H1 (cell line): ENCODE measurements at regions not wholly inside any gene's neighbourhood (a gene's known extent, or its start where the extent isn't known, plus 50 kb on each side); places are given as distances from the start of the nearest gene placed in this dataset.

Experiments
- CTCF ChIA-PET: fragments of 300-600 bp; sonication (Branson Sonifier 250); formaldehyde crosslinking; loops from one replicate; lab custom pipeline; 2021; ENCODE audit not compliant: partially characterized antibody; lab: Charles Lee
- POLR2A ChIA-PET: fragments of 300-600 bp; sonication (Branson Sonifier 250); formaldehyde crosslinking; loops from one replicate; lab custom pipeline; 2021; ENCODE audit warnings: inconsistent platforms; ENCODE audit not compliant: partially characterized antibody; lab: Charles Lee
- DNase-seq, 2 experiments: peaks; one replicate each; pipeline versions ENCODE4 v3.0.0 to v3.0.0-alpha.2; 2010 to 2022; ENCODE audit warnings: low spot score in 2 of 2, low read depth in 1 of 2, mixed read lengths in 1 of 2
- FAIRE-seq: peaks from 2 replicates; lab custom pipeline; 2011; peaks lifted over from hg19 to GRCh38; lab: Jason Lieb, UNC
- H2AFZ ChIP-seq: 2 replicates; pipeline ENCODE4 v1.8.1; 2012; ENCODE audit warnings: low read length, inconsistent platforms
- H2AK5ac ChIP-seq: 2 replicates; pipeline ENCODE4 v1.6.1; 2013; ENCODE audit warnings: low read depth, low read length
- H2BK120ac ChIP-seq: replicated peaks from 2 replicates; pipeline ENCODE3; 2013; ENCODE audit warnings: low read depth, low read length, inconsistent platforms
- H2BK12ac ChIP-seq: 2 replicates; pipeline ENCODE4 v1.6.1; 2013; ENCODE audit warnings: low read depth, low read length
- H2BK15ac ChIP-seq: 2 replicates; pipeline ENCODE4 v1.6.1; 2013; ENCODE audit warnings: low read length
- H2BK20ac ChIP-seq: 2 replicates; pipeline ENCODE4 v1.6.1; 2013; ENCODE audit warnings: low read length
- H2BK5ac ChIP-seq: 2 replicates; pipeline ENCODE4 v1.6.1; 2013; ENCODE audit warnings: low read depth, low read length
- H3K14ac ChIP-seq: 2 replicates; pipeline ENCODE4 v1.6.1; 2013; ENCODE audit warnings: inconsistent platforms; ENCODE audit not compliant: insufficient read length
- H3K18ac ChIP-seq: 2 replicates; pipeline ENCODE4 v1.6.1; 2013; ENCODE audit warnings: low read length; ENCODE audit errors: extremely low read depth
- H3K23ac ChIP-seq: 2 replicates; pipeline ENCODE4 v1.6.1; 2013; ENCODE audit warnings: inconsistent platforms; ENCODE audit not compliant: insufficient read length
- H3K23me2 ChIP-seq: 2 replicates; pipeline ENCODE4 v1.6.1; 2013; ENCODE audit warnings: low read depth, low read length
- H3K27ac ChIP-seq: 2 replicates; pipeline ENCODE4 v1.6.1; 2011; ENCODE audit warnings: low read depth, low read length, inconsistent platforms
- H3K27me3 ChIP-seq, 4 experiments: replicated peaks in 1 of 4; 1 replicate in 1 of 4; 2 replicates in 3 of 4; pipeline versions ENCODE4 v1.6.1 to v1.8.1; 2011 to 2013; ENCODE audit warnings: low read length in 3 of 4, mild to moderate bottlenecking in 3 of 4, inconsistent platforms in 2 of 4, mixed read lengths in 2 of 4, moderate library complexity in 1 of 4; ENCODE audit not compliant: control insufficient read depth in 3 of 4, insufficient read depth in 3 of 4; ENCODE audit errors: extremely low read depth in 1 of 4
- H3K36me3 ChIP-seq, 4 experiments: 2 replicates each; pipeline versions ENCODE4 v1.6.1 to v1.8.1; 2011 to 2013; ENCODE audit warnings: mild to moderate bottlenecking in 4 of 4, low read length in 3 of 4, moderate library complexity in 2 of 4, control low read depth in 1 of 4, inconsistent platforms in 1 of 4; ENCODE audit not compliant: insufficient read depth in 4 of 4, control insufficient read depth in 2 of 4
- H3K4ac ChIP-seq: replicated peaks from 2 replicates; pipeline ENCODE3; 2013; ENCODE audit warnings: low read length, low read depth, mixed read lengths, inconsistent platforms; ENCODE audit not compliant: insufficient read length
- H3K4me1 ChIP-seq, 4 experiments: replicated peaks in 1 of 4; 1 replicate in 1 of 4; 2 replicates in 3 of 4; pipeline versions ENCODE4 v1.6.1 to v1.8.1; 2011 to 2013; ENCODE audit warnings: low read length in 3 of 4, inconsistent platforms in 2 of 4, mixed read lengths in 1 of 4; ENCODE audit not compliant: insufficient read depth in 4 of 4, control insufficient read depth in 3 of 4
- H3K4me2 ChIP-seq, 2 experiments: 2 replicates each; pipeline versions ENCODE4 v1.6.1 to v1.8.1; 2011 to 2013; ENCODE audit warnings: low read depth in 2 of 2, low read length in 2 of 2, control low read depth in 1 of 2, inconsistent platforms in 1 of 2, mild to moderate bottlenecking in 1 of 2; ENCODE audit not compliant: insufficient read depth in 1 of 2
- H3K4me3 ChIP-seq, 4 experiments: fragments of 200-600, 300-600 bp in 1 of 4; sonication (generic), shearing (Covaris generic), sonication (Bioruptor Twin) in 1 of 4; 2 replicates each; pipeline versions ENCODE4 v1.5.1 to v1.8.1; 2011 to 2016; ENCODE audit warnings: low read length in 4 of 4, low read depth in 3 of 4, control low read depth in 2 of 4, inconsistent platforms in 2 of 4, mild to moderate bottlenecking in 2 of 4, mixed read lengths in 1 of 4, moderate library complexity in 1 of 4; ENCODE audit not compliant: insufficient read depth in 2 of 4; ENCODE audit errors: extremely low read depth in 1 of 4
- H3K56ac ChIP-seq: replicated peaks from 2 replicates; pipeline ENCODE3; 2013; ENCODE audit warnings: low read depth, mild to moderate bottlenecking, mixed read lengths, low read length, inconsistent platforms; ENCODE audit not compliant: insufficient read length
- H3K79me1 ChIP-seq: 2 replicates; pipeline ENCODE4 v1.6.1; 2013; ENCODE audit warnings: low read depth, low read length, control low read depth
- H3K79me2 ChIP-seq, 2 experiments: 2 replicates each; pipeline versions ENCODE4 v1.6.1 to v1.8.1; 2012 to 2013; ENCODE audit warnings: low read length in 2 of 2, mild to moderate bottlenecking in 2 of 2, inconsistent platforms in 1 of 2; ENCODE audit not compliant: insufficient read depth in 2 of 2, control insufficient read depth in 1 of 2
- H3K9ac ChIP-seq, 4 experiments: replicated peaks in 1 of 4; 1 replicate in 1 of 4; 2 replicates in 3 of 4; pipeline versions ENCODE4 v1.6.1 to v1.8.1; 2011 to 2013; ENCODE audit warnings: low read depth in 3 of 4, low read length in 3 of 4, control low read depth in 2 of 4, mild to moderate bottlenecking in 2 of 4, moderate library complexity in 2 of 4, inconsistent platforms in 1 of 4; ENCODE audit errors: extremely low read depth in 1 of 4
- H3K9me3 ChIP-seq, 2 experiments: 2 replicates each; pipeline versions ENCODE4 v1.6.1 to v1.8.1; 2012 to 2013; ENCODE audit warnings: mild to moderate bottlenecking in 2 of 2, moderate library complexity in 2 of 2, control low read depth in 1 of 2, inconsistent platforms in 1 of 2, low read depth in 1 of 2, low read length in 1 of 2, mixed read lengths in 1 of 2; ENCODE audit not compliant: insufficient read depth in 2 of 2
- H4K20me1 ChIP-seq, 2 experiments: replicated peaks in 1 of 2; 2 replicates each; pipeline versions ENCODE3 to v1.8.1; 2011 to 2013; ENCODE audit warnings: inconsistent platforms in 2 of 2, low read length in 2 of 2, mild to moderate bottlenecking in 1 of 2; ENCODE audit not compliant: insufficient read depth in 2 of 2, control insufficient read depth in 1 of 2
- H4K5ac ChIP-seq: 2 replicates; pipeline ENCODE4 v1.6.1; 2013; ENCODE audit warnings: low read length, low read depth, mixed read lengths, inconsistent platforms; ENCODE audit not compliant: insufficient read length
- H4K8ac ChIP-seq: 2 replicates; pipeline ENCODE4 v1.8.0; 2013; ENCODE audit warnings: mild to moderate bottlenecking, moderate library complexity, low read length, inconsistent platforms; ENCODE audit not compliant: insufficient read depth; ENCODE audit errors: extremely low read depth
- H4K91ac ChIP-seq: replicated peaks from 2 replicates; pipeline ENCODE3; 2013; ENCODE audit warnings: low read length, mixed read lengths, inconsistent platforms; ENCODE audit not compliant: insufficient read length
- CTCF ChIP-seq, 3 experiments: IDR thresholded peaks; 1 replicate in 2 of 3; 2 replicates in 1 of 3; pipeline versions ENCODE4 v1.5.1 to v1.6.1; 2011; ENCODE audit warnings: low read length in 3 of 3, mild to moderate bottlenecking in 3 of 3, inconsistent platforms in 2 of 3, low read depth in 1 of 3, moderate library complexity in 1 of 3; ENCODE audit not compliant: insufficient read depth in 1 of 3; ENCODE audit errors: control extremely low read depth in 1 of 3
- KDM4A ChIP-seq: IDR thresholded peaks from one replicate; pipeline ENCODE4 v1.7.1; 2012; ENCODE audit warnings: low read depth, mild to moderate bottlenecking, moderate library complexity, low read length, inconsistent platforms; ENCODE audit not compliant: severe bottlenecking
- RAD21 ChIP-seq, 2 experiments: IDR thresholded peaks in 1 of 2; conservative IDR thresholded peaks in 1 of 2; 2 replicates each; pipeline ENCODE4 v1.6.1; 2011; ENCODE audit warnings: low read depth in 2 of 2, low read length in 2 of 2, improper control_type of control experiment in 1 of 2, inconsistent platforms in 1 of 2, mild to moderate bottlenecking in 1 of 2, moderate library complexity in 1 of 2
- WGBS, 2 experiments: shearing (Covaris generic) in 1 of 2; methylation state at CpG; one replicate each; pipeline versions ENCODE4 v1.1.6 to v1.1.7; 2013 to 2015; ENCODE audit warnings: low lambda C conversion rate in 2 of 2, mixed read lengths in 2 of 2, inconsistent platforms in 1 of 2, low coverage in 1 of 2, missing lambda C conversion rate in 1 of 2; ENCODE audit not compliant: insufficient replicate concordance in 2 of 2, insufficient coverage in 1 of 2, insufficient read length in 1 of 2; ENCODE audit errors: extremely low coverage in 1 of 2, missing lambda C conversion rate in 1 of 2; 5-methylcytosine and 5-hydroxymethylcytosine counted together

- H3K79me2 ChIP-seq = no peaks in the 10 kb centered on the region
- H2BK20ac ChIP-seq = no peak overlapping the region
- no peak for DNase-seq
- H3K4me2 ChIP-seq = no peak overlapping the region
- no peaks in the 10 kb centered on the region for H3K23me2 ChIP-seq
- H3K9me3 ChIP-seq = peaks cover 0 to 10% of the 10 kb centered on the region in 2 experiments; a peak in 2 of 4 replicates
- H2AK5ac ChIP-seq = no peak overlapping the region
- no peak overlapping the region for H4K5ac ChIP-seq
- no peak overlapping the region for H3K18ac ChIP-seq
- H4K91ac ChIP-seq = no peak overlapping the region
- H3K56ac ChIP-seq = no peak overlapping the region
- no peak overlapping the region for H3K23ac ChIP-seq
- TF ChIP-seq CTCF (IDR thresholded peaks at IDR 0.05; ENCODE audit: control extremely low read depth in 1 of 3, insufficient read depth in 1 of 3, low read depth in 1 of 3, low read length in 3 of 3) (peak in 2 of 3 experiments; percentile 29 to 37; a peak in 2 of 4 replicates), RAD21 (IDR thresholded peaks at IDR 0.05 in 1 of 2, conservative IDR thresholded peaks at IDR 0.05 in 1 of 2; ENCODE audit: low read depth in 2 of 2, low read length in 2 of 2) (peak; percentile 57 to 60), KDM4A (no peak)
- CTCF ChIA-PET = interaction anchor here (0.6 to 1.9 kb wide), 9 partner anchors 9 to 551 kb away, joined by 3 to 10 read pairs (median 3); no protein-coding TSS in a partner anchor
- peak; percentile 91 for FAIRE-seq
- no peak overlapping the region for H3K4me3 ChIP-seq
- no peak overlapping the region for H2BK12ac ChIP-seq
- no peak overlapping the region for H2BK5ac ChIP-seq
- H2BK15ac ChIP-seq = no peak overlapping the region
- no peak overlapping the region for H2BK120ac ChIP-seq
- H2AFZ ChIP-seq = no peak overlapping the region
- WGBS, 2 experiments = 54% methylated on average over 2 of the region's 2 CpGs; no CpG with 5 or more reads in 1 of the 2 experiments
- H3K14ac ChIP-seq = no peak overlapping the region
- no peak overlapping the region for H4K8ac ChIP-seq
- no peak overlapping the region for H3K27ac ChIP-seq
- H3K4me1 ChIP-seq = no peaks in the 10 kb centered on the region
- no peak overlapping the region for H3K9ac ChIP-seq
- POLR2A ChIA-PET = no interaction called here
- no peaks in the 10 kb centered on the region for H4K20me1 ChIP-seq
- H3K4ac ChIP-seq = no peak overlapping the region
- H3K27me3 ChIP-seq = no peaks in the 10 kb centered on the region
- no peaks in the 10 kb centered on the region for H3K79me1 ChIP-seq
- H3K36me3 ChIP-seq = peaks cover 0 to 5% (median 0%) of the 10 kb centered on the region in 4 experiments; a peak in 1 of 8 replicates
Observed at GRCh38 chrX:65451663-65452062, 82.9 kb downstream of the LAS1L start.
